B cell (primary cell): ENCODE measurements at regions not wholly inside any gene's neighbourhood (a gene's known extent, or its start where the extent isn't known, plus 50 kb on each side); places are given as distances from the start of the nearest gene placed in this dataset.

ENCODE experiments used
- ATAC-seq: fragments of 200-7000 bp; cut with Tn5 transposase; one replicate; pipeline ENCODE4 v1.10.0; 2021; ENCODE audit warnings: low read depth, mild to moderate bottlenecking, moderate number of reproducible peaks, moderate library complexity
- CTCF ChIA-PET: fragments of 350-600 bp; sonication (Branson Sonifier 250); formaldehyde crosslinking; loops from one replicate; lab custom pipeline; 2021; ENCODE audit warnings: antibody characterized with exemption, inconsistent platforms; lab: Charles Lee
- POLR2A ChIA-PET: fragments of 350-600 bp; sonication (Branson Sonifier 250); formaldehyde crosslinking; loops from one replicate; lab custom pipeline; 2021; ENCODE audit warnings: antibody characterized with exemption; lab: Charles Lee
- DNase-seq: peaks from one replicate; pipeline ENCODE4 v3.0.0; 2013
- H2AFZ ChIP-seq: 2 replicates; pipeline ENCODE4 v1.6.1; 2012; ENCODE audit warnings: mild to moderate bottlenecking, low read depth, low read length; ENCODE audit not compliant: insufficient read depth, poor library complexity, severe bottlenecking
- H3K27ac ChIP-seq, 2 donors: 1 replicate in 1 of 2; 2 replicates in 1 of 2; pipeline ENCODE4 v1.5.1; 2012 to 2013; ENCODE audit warnings: low read length in 2 of 2, mild to moderate bottlenecking in 2 of 2, moderate library complexity in 1 of 2
- H3K27me3 ChIP-seq, 4 experiments: fragments of 200-600 bp in 1 of 4; sonication (generic) in 1 of 4; replicated peaks in 1 of 4; 1 replicate in 2 of 4; 2 replicates in 2 of 4; pipeline versions ENCODE4 v1.6.1 to v1.7.0; 2013 to 2016; ENCODE audit warnings: low read length in 3 of 4, mild to moderate bottlenecking in 2 of 4, mixed read lengths in 1 of 4, moderate library complexity in 1 of 4; ENCODE audit not compliant: insufficient read depth in 4 of 4, control insufficient read depth in 3 of 4; ENCODE audit errors: control extremely low read depth in 1 of 4
- H3K36me3 ChIP-seq, 2 experiments: replicated peaks in 1 of 2; 1 replicate in 1 of 2; 2 replicates in 1 of 2; pipeline versions ENCODE4 v1.6.1 to v1.7.1; 2013; ENCODE audit warnings: low read length in 1 of 2; ENCODE audit not compliant: insufficient read depth in 2 of 2, control insufficient read depth in 1 of 2; ENCODE audit errors: control extremely low read depth in 1 of 2, extremely low read depth in 1 of 2
- H3K4me1 ChIP-seq, 2 donors: fragments of 200-600 bp in 1 of 2; sonication (generic) in 1 of 2; 1 replicate in 1 of 2; 2 replicates in 1 of 2; pipeline versions ENCODE4 v1.5.1 to v1.6.1; 2013 to 2017; ENCODE audit warnings: low read length in 2 of 2; ENCODE audit not compliant: control insufficient read depth in 2 of 2, insufficient read depth in 2 of 2
- H3K4me2 ChIP-seq: replicated peaks from 2 replicates; pipeline ENCODE3; 2012; ENCODE audit warnings: mild to moderate bottlenecking, low read depth, low read length; ENCODE audit not compliant: poor library complexity, severe bottlenecking
- H3K4me3 ChIP-seq, 5 experiments: fragments of 200-600 bp in 1 of 5; sonication (generic) in 1 of 5; 1 replicate in 3 of 5; 2 replicates in 2 of 5; pipeline versions ENCODE4 v1.5.1 to v1.7.0; 2011 to 2016; ENCODE audit warnings: low read length in 4 of 5, mild to moderate bottlenecking in 4 of 5, low read depth in 2 of 5, control low read depth in 1 of 5, moderate library complexity in 1 of 5; ENCODE audit not compliant: insufficient read depth in 1 of 5; ENCODE audit errors: control extremely low read depth in 1 of 5, extremely low read depth in 1 of 5
- H3K79me2 ChIP-seq: fragments of 200-600 bp; sonication (generic); one replicate; pipeline ENCODE4 v1.6.0; 2016; ENCODE audit warnings: low read length; ENCODE audit not compliant: control insufficient read depth, insufficient read depth
- H3K9ac ChIP-seq: fragments of 200-600 bp; sonication (generic); 2 replicates; pipeline ENCODE4 v1.6.1; 2017; ENCODE audit warnings: mild to moderate bottlenecking, low read length, moderate library complexity
- H3K9me3 ChIP-seq, 3 donors: one replicate each; pipeline versions ENCODE4 v1.6.1 to v1.7.1; 2013; ENCODE audit warnings: low read length in 2 of 3; ENCODE audit not compliant: control insufficient read depth in 2 of 3, insufficient read depth in 1 of 3; ENCODE audit errors: control extremely low read depth in 1 of 3
- H4K20me1 ChIP-seq: 2 replicates; pipeline ENCODE4 v1.6.0; 2012; ENCODE audit warnings: mild to moderate bottlenecking, low read length; ENCODE audit not compliant: insufficient read depth, control insufficient read depth, poor library complexity, severe bottlenecking
- H3K27ac Mint-ChIP-seq: one replicate; pipeline ENCODE4 v1.8.0; 2021; ENCODE audit warnings: mixed read lengths
- H3K27me3 Mint-ChIP-seq: one replicate; pipeline ENCODE4 v1.8.0; 2021; ENCODE audit warnings: mixed read lengths
- H3K4me1 Mint-ChIP-seq: one replicate; pipeline ENCODE4 v1.8.0; 2021; ENCODE audit warnings: mixed read lengths
- H3K4me3 Mint-ChIP-seq: one replicate; pipeline ENCODE4 v1.8.0; 2021; ENCODE audit warnings: mixed read lengths
- H3K9me3 Mint-ChIP-seq: one replicate; pipeline ENCODE4 v1.8.0; 2022; ENCODE audit warnings: mixed read lengths; ENCODE audit not compliant: insufficient read depth
- CTCF ChIP-seq: fragments of 200-600 bp; IDR thresholded peaks from one replicate; pipeline ENCODE4 v1.8.0; 2022; ENCODE audit warnings: antibody characterized with exemption, mild to moderate bottlenecking
- EZH2 ChIP-seq: IDR thresholded peaks from 2 replicates; pipeline ENCODE4 v1.6.1; 2012; ENCODE audit warnings: borderline replicate concordance, low read depth, mild to moderate bottlenecking, moderate library complexity, low read length; ENCODE audit not compliant: insufficient read depth, poor library complexity, severe bottlenecking
- WGBS: methylation state at CpG from one replicate; pipeline ENCODE4 v1.1.5; 2013; ENCODE audit warnings: missing lambda C conversion rate; ENCODE audit not compliant: insufficient coverage; 5-methylcytosine and 5-hydroxymethylcytosine counted together
- intact Hi-C: fragments of 100-400 bp; cut with micrococcal nuclease; formaldehyde crosslinking; loops from one replicate; pipeline ENCODE4 v1.10.0; 2022

- CTCF ChIA-PET: no interaction called here
- Histone ChIP-seq H3K27ac (no peak overlapping the region), H3K9me3 (no peaks in the 10 kb centered on the region), H3K4me2 (no peak overlapping the region), H2AFZ (no peak overlapping the region), H3K36me3 (no peaks in the 10 kb centered on the region), H3K4me1 (no peaks in the 10 kb centered on the region), H3K4me3 (no peak overlapping the region), H3K27me3 (no peaks in the 10 kb centered on the region), H3K9ac (no peak overlapping the region), H3K79me2 (no peaks in the 10 kb centered on the region), H4K20me1 (no peaks in the 10 kb centered on the region)
- intact Hi-C loops: no loop called here
- Mint-ChIP-seq H3K4me3 (no peak overlapping the region), H3K27me3 (no peaks in the 10 kb centered on the region), H3K4me1 (no peaks in the 10 kb centered on the region), H3K27ac (no peak overlapping the region), H3K9me3 (peaks cover 3% of the 10 kb centered on the region)
- POLR2A ChIA-PET: no interaction called here
- WGBS: 100% methylated on average over 1 of the region's 2 CpGs
- ATAC-seq (no peak), DNase-seq (no peak)
- TF ChIP-seq EZH2 (no peak), CTCF (no peak)
These were observed 73.9 kb upstream of the RBM24 start for GRCh38 chr6:17207281-17207680.

DNA sequence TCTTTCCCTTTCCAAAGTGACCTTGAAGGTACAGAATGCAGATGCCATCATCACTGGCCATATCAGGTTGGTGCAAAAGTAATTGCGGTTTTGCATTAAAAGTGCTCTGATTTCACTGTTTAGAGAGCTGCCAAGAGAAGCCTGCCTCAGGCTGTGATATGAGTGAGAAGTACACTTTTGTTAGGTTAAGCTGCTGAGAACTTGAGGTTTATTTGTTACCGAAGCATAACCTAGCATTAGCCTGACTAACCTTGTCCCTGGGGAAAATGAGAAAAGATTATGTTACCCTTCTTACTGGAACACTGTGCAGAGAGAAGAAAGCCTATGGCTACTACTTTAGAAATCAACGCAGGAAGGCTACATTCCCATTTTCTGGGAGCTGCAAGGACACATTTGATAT lies 70.5 kb upstream of the RBM24 start:
- CTCF ChIA-PET: no interaction called here
- POLR2A ChIA-PET: no interaction called here
- Mint-ChIP-seq H3K27me3 (no peaks in the 10 kb centered on the region), H3K4me3 (no peak overlapping the region), H3K27ac (no peak overlapping the region), H3K4me1 (no peaks in the 10 kb centered on the region), H3K9me3 (peaks cover 3% of the 10 kb centered on the region)
- TF ChIP-seq CTCF: no peak
- TF ChIP-seq EZH2: no peak
- DNase-seq (no peak), ATAC-seq (no peak)
- Histone ChIP-seq H3K79me2 (no peaks in the 10 kb centered on the region), H3K4me1 (no peaks in the 10 kb centered on the region), H3K27ac (no peak overlapping the region), H3K9me3 (peaks cover 0 to 3% (median 0%) of the 10 kb centered on the region in 3 donors), H3K27me3 (no peaks in the 10 kb centered on the region), H3K9ac (no peak overlapping the region), H3K4me3 (no peak overlapping the region), H3K4me2 (no peak overlapping the region), H2AFZ (no peak overlapping the region), H4K20me1 (no peaks in the 10 kb centered on the region), H3K36me3 (no peaks in the 10 kb centered on the region)
- WGBS: 92% methylated on average over 1 of the region's 3 CpGs
- intact Hi-C loops: no loop called here
